HepG2 (cell line): ENCODE measurements at regions not wholly inside any gene's neighbourhood (a gene's known extent, or its start where the extent isn't known, plus 50 kb on each side); places are given as distances from the start of the nearest gene placed in this dataset.

ENCODE experiments used
- AHR ChIP-seq: IDR thresholded peaks from 2 replicates; pipeline ENCODE4 v1.6.1; 2018; ENCODE audit warnings: missing genetic modification reagents, missing compliant biosample characterization
- ERF ChIP-seq: IDR thresholded peaks from 2 replicates; pipeline ENCODE4 v1.6.1; 2018; ENCODE audit warnings: missing biosample characterization, missing genetic modification reagents
- HDAC2 ChIP-seq: sonication (generic); formaldehyde crosslinking; IDR thresholded peaks from 2 replicates; pipeline ENCODE4 v1.4.0; 2020; ENCODE audit warnings: missing genetic modification reagents
- HIVEP1 ChIP-seq: sonication (generic); formaldehyde crosslinking; IDR thresholded peaks from 2 replicates; pipeline ENCODE4 v1.4.0; 2020; ENCODE audit warnings: mild to moderate bottlenecking, missing genetic modification reagents
- HMG20A ChIP-seq: IDR thresholded peaks from 2 replicates; pipeline ENCODE4 v1.6.1; 2016; ENCODE audit warnings: borderline replicate concordance
- HOMEZ ChIP-seq: IDR thresholded peaks from 2 replicates; pipeline ENCODE4 v1.6.1; 2016; ENCODE audit warnings: low read depth
- MLLT10 ChIP-seq: sonication (generic); formaldehyde crosslinking; IDR thresholded peaks from 2 replicates; pipeline ENCODE4 v1.4.0; 2020; ENCODE audit warnings: missing genetic modification reagents
- MYC ChIP-seq: sonication (generic); formaldehyde crosslinking; IDR thresholded peaks from 2 replicates; pipeline ENCODE4 v1.9.0; 2021; ENCODE audit warnings: missing genetic modification reagents, borderline replicate concordance
- NFYB ChIP-seq: sonication (generic); formaldehyde crosslinking; IDR thresholded peaks from 2 replicates; pipeline ENCODE4 v1.4.0; 2020; ENCODE audit warnings: missing genetic modification reagents
- PHF8 ChIP-seq: sonication (generic); formaldehyde crosslinking; IDR thresholded peaks from 2 replicates; pipeline ENCODE4 v1.5.0; 2020; ENCODE audit warnings: missing genetic modification reagents
- PRMT3 ChIP-seq: sonication (generic); formaldehyde crosslinking; IDR thresholded peaks from 2 replicates; pipeline ENCODE4 v1.8.1; 2022; ENCODE audit warnings: low read depth, mild to moderate bottlenecking, moderate library complexity, missing genetic modification reagents, borderline replicate concordance
- PRPF4 ChIP-seq: fragments of 200-400 bp; formaldehyde crosslinking; IDR thresholded peaks from 2 replicates; pipeline ENCODE4 v1.6.1; 2016; ENCODE audit warnings: low read length, low read depth; ENCODE audit not compliant: poor library complexity, severe bottlenecking
- SAFB2 ChIP-seq: sonication (generic); formaldehyde crosslinking; IDR thresholded peaks from 2 replicates; pipeline ENCODE4 v1.5.1; 2020; ENCODE audit warnings: missing genetic modification reagents, low read depth, mild to moderate bottlenecking, borderline replicate concordance
- SMC3 ChIP-seq: IDR thresholded peaks from 2 replicates; pipeline ENCODE4 v1.6.1; 2011; ENCODE audit warnings: low read length, improper control_type of control experiment
- SOX13 ChIP-seq, 3 experiments: fragments of 450-650 bp in 1 of 3; sonication (generic) in 1 of 3; formaldehyde crosslinking in 1 of 3; IDR thresholded peaks in 2 of 3; conservative IDR thresholded peaks in 1 of 3; 2 replicates each; pipeline versions ENCODE4 v1.5.0 to v1.6.1; 2016 to 2020; ENCODE audit warnings: antibody characterized with exemption in 1 of 3, mild to moderate bottlenecking in 1 of 3, missing compliant biosample characterization in 1 of 3, missing genetic modification reagents in 1 of 3, moderate library complexity in 1 of 3
- SYNCRIP ChIP-seq: fragments of 200-400 bp; formaldehyde crosslinking; IDR thresholded peaks from 2 replicates; pipeline ENCODE4 v1.6.1; 2018; ENCODE audit warnings: mild to moderate bottlenecking, low read depth, low read length; ENCODE audit not compliant: insufficient read depth
- ZBTB3 ChIP-seq: sonication (generic); formaldehyde crosslinking; IDR thresholded peaks from 2 replicates; pipeline ENCODE4 v1.4.0; 2020; ENCODE audit warnings: low read depth, mild to moderate bottlenecking, moderate library complexity, missing genetic modification reagents, borderline replicate concordance
- ZBTB39 ChIP-seq: sonication (generic); formaldehyde crosslinking; IDR thresholded peaks from 2 replicates; pipeline ENCODE4 v1.5.0; 2020; ENCODE audit warnings: missing genetic modification reagents
- ZFP1 ChIP-seq: IDR thresholded peaks from 2 replicates; pipeline ENCODE4 v1.6.1; 2016
- ZNF280D ChIP-seq: sonication (generic); formaldehyde crosslinking; IDR thresholded peaks from 2 replicates; pipeline ENCODE4 v1.5.1; 2020; ENCODE audit warnings: mild to moderate bottlenecking, missing genetic modification reagents
- ZNF460 ChIP-seq: sonication (generic); formaldehyde crosslinking; IDR thresholded peaks from 2 replicates; pipeline ENCODE4 v1.5.1; 2020; ENCODE audit warnings: missing genetic modification reagents, mild to moderate bottlenecking, borderline replicate concordance
- ZNF547 ChIP-seq: sonication (generic); formaldehyde crosslinking; IDR thresholded peaks from 2 replicates; pipeline ENCODE4 v1.5.1; 2020; ENCODE audit warnings: mild to moderate bottlenecking, missing genetic modification reagents
- ZNF614 ChIP-seq: IDR thresholded peaks from 2 replicates; pipeline ENCODE4 v1.6.1; 2018; ENCODE audit warnings: missing biosample characterization, missing genetic modification reagents, inconsistent platforms, borderline replicate concordance
- ZNF737 ChIP-seq: sonication (generic); formaldehyde crosslinking; IDR thresholded peaks from 2 replicates; pipeline ENCODE4 v1.5.0; 2020; ENCODE audit warnings: missing genetic modification reagents, mild to moderate bottlenecking, borderline replicate concordance
- ZNF883 ChIP-seq: sonication (generic); formaldehyde crosslinking; IDR thresholded peaks from 2 replicates; pipeline ENCODE4 v1.5.1; 2020; ENCODE audit warnings: mild to moderate bottlenecking, missing genetic modification reagents; ENCODE audit errors: not compliant biosample characterization
- ZSCAN22 ChIP-seq: sonication (generic); formaldehyde crosslinking; IDR thresholded peaks from 2 replicates; pipeline ENCODE4 v1.4.0; 2020; ENCODE audit warnings: mild to moderate bottlenecking, missing genetic modification reagents

GRCh38 chr2:142745691-142746090 lies 131.8 kb upstream of the KYNU start (continued):
- TF ChIP-seq ZNF883 (CRISPR knock-in tag) (no peak), HDAC2 (CRISPR knock-in tag) (no peak), HMG20A (CRISPR knock-in tag) (peak; percentile 60; the same call in 1 of the 2 replicates), ZNF460 (no peak), SYNCRIP (no peak), HOMEZ (CRISPR knock-in tag) (peak; percentile 49; the same call in 1 of the 2 replicates), PRPF4 (no peak), HIVEP1 (CRISPR knock-in tag) (no peak), ZNF547 (CRISPR knock-in tag) (no peak), NFYB (CRISPR knock-in tag) (no peak), MLLT10 (CRISPR knock-in tag) (no peak), ERF (no peak), PHF8 (CRISPR knock-in tag) (no peak), ZSCAN22 (CRISPR knock-in tag) (no peak), ZBTB39 (CRISPR knock-in tag) (no peak), MYC (CRISPR knock-in tag) (no peak), SMC3 (0 out of 2 replicates have a peak, but pooled peaks have one; percentile 5), ZBTB3 (no peak), ZFP1 (no peak), SOX13 (IDR thresholded peaks at IDR 0.05) (no peak), SOX13 (CRISPR knock-in tag; conservative IDR thresholded peaks at IDR 0.05 in 1 of 2, IDR thresholded peaks at IDR 0.05 in 1 of 2) (peak in 1 of 2 experiments; percentile 23; a peak in 1 of 4 replicates), ZNF737 (CRISPR knock-in tag) (no peak), SAFB2 (CRISPR knock-in tag) (no peak), PRMT3 (no peak), ZNF280D (CRISPR knock-in tag) (no peak), AHR (CRISPR knock-in tag) (no peak), ZNF614 (no peak)
